GM18505 (cell line): ENCODE measurements at regions not wholly inside any gene's neighbourhood (a gene's known extent, or its start where the extent isn't known, plus 50 kb on each side); places are given as distances from the start of the nearest gene placed in this dataset.

Experiments used
- ATAC-seq: cut with Tn5 transposase; IDR thresholded peaks from one replicate; pipeline ENCODE4 v1.9.1; 2021; ENCODE audit not compliant: unreplicated experiment
- POLR2A ChIP-seq: IDR thresholded peaks from 4 replicates; pipeline ENCODE4 v1.6.1; 2011; ENCODE audit warnings: borderline replicate concordance; ENCODE audit not compliant: insufficient read depth, insufficient read length; ENCODE audit errors: extremely low read depth

GRCh38 chr22:49608660-49609059 is 219.0 kb downstream of the BRD1 start:
- ATAC-seq: no peak
- no peak for TF ChIP-seq POLR2A

GRCh38 chr22:49608228-49608627 is 219.4 kb downstream of the BRD1 start:
- no peak for ATAC-seq
- TF ChIP-seq POLR2A: no peak

GRCh38 chr22:49607821-49608220 is 219.9 kb downstream of the BRD1 start:
- TF ChIP-seq POLR2A: no peak

GRCh38 chr22:49606562-49607290 is 220.9 kb downstream of the BRD1 start:
- TF ChIP-seq POLR2A: no peak
- ATAC-seq: no peak

More at GRCh38 chr22:49607821-49608220, 219.9 kb downstream of the BRD1 start:
- ATAC-seq: no peak

GRCh38 chr22:49604732-49605302 is 222.9 kb downstream of the BRD1 start:
- no peak for ATAC-seq
- no peak for TF ChIP-seq POLR2A

- TF ChIP-seq POLR2A: no peak
- no peak for ATAC-seq
Measured at GRCh38 chr22:49603016-49603415, 224.7 kb downstream of the BRD1 start.

- TF ChIP-seq POLR2A: no peak
Measured at GRCh38 chr22:49602481-49602880, 225.2 kb downstream of the BRD1 start.

GRCh38 chr22:49601614-49602321 is 225.9 kb downstream of the BRD1 start:
- ATAC-seq: no peak
- no peak for TF ChIP-seq POLR2A

More at GRCh38 chr22:49602481-49602880, 225.2 kb downstream of the BRD1 start:
- no peak for ATAC-seq

GRCh38 chr22:49600891-49601431 is 226.7 kb downstream of the BRD1 start:
- ATAC-seq: no peak
- TF ChIP-seq POLR2A: no peak

GRCh38 chr22:49600468-49600867 is 227.2 kb downstream of the BRD1 start:
- TF ChIP-seq POLR2A: no peak
- no peak for ATAC-seq

GRCh38 chr22:49599691-49600455 is 227.8 kb downstream of the BRD1 start:
- no peak for ATAC-seq
- TF ChIP-seq POLR2A: no peak

GRCh38 chr22:49599039-49599438 is 228.6 kb downstream of the BRD1 start:
- TF ChIP-seq POLR2A: no peak
- ATAC-seq: no peak

GRCh38 chr22:49598338-49598737 is 229.3 kb downstream of the BRD1 start:
- no peak for TF ChIP-seq POLR2A
- ATAC-seq: no peak

GRCh38 chr22:49597428-49598039 is 230.1 kb downstream of the BRD1 start:
- no peak for TF ChIP-seq POLR2A
- ATAC-seq: no peak
